ENCODE measurements at regions not wholly inside any gene's neighbourhood (a gene's known extent, or its start where the extent isn't known, plus 50 kb on each side); places are given as distances from the start of the nearest gene placed in this dataset.

DNA sequence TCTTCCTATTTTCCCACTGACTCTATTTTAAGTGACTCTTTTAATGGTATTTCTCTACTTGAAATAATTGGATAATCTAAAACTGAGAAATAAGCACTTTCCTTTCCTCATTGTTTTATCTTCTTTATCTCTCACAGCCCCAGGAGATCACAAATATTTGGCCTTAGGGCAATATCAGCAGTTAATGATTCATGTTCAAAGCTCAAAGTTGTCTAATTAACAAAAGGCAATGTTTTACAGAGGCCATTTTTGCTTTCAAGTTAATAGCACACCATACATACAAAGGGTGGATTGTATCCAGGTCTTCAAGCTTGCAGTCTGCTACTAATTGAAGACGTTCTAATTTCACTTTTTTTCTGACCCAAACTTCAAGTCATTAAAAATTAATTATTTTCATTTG lies 120.1 kb downstream of the LRRN1 start:
- no peak for TF ChIP-seq POLR2A (IDR thresholded peaks at IDR 0.05; ENCODE audit: low read depth, low read length)
- TF ChIP-seq, protein P1, sequence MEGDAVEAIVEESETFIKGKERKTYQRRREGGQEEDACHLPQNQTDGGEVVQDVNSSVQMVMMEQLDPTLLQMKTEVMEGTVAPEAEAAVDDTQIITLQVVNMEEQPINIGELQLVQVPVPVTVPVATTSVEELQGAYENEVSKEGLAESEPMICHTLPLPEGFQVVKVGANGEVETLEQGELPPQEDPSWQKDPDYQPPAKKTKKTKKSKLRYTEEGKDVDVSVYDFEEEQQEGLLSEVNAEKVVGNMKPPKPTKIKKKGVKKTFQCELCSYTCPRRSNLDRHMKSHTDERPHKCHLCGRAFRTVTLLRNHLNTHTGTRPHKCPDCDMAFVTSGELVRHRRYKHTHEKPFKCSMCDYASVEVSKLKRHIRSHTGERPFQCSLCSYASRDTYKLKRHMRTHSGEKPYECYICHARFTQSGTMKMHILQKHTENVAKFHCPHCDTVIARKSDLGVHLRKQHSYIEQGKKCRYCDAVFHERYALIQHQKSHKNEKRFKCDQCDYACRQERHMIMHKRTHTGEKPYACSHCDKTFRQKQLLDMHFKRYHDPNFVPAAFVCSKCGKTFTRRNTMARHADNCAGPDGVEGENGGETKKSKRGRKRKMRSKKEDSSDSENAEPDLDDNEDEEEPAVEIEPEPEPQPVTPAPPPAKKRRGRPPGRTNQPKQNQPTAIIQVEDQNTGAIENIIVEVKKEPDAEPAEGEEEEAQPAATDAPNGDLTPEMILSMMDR (conservative IDR thresholded peaks at IDR 0.05; ENCODE audit: low read depth, low read length), result no peak
- no peak for TF ChIP-seq BHLHE40 (IDR thresholded peaks at IDR 0.05; ENCODE audit: low read depth, low read length)
- no peak for TF ChIP-seq RAD21 (IDR thresholded peaks at IDR 0.05; ENCODE audit: low read length)
- no peak for TF ChIP-seq RFX5 (IDR thresholded peaks at IDR 0.05; ENCODE audit: low read depth, low read length)
- TF ChIP-seq, protein P2, sequence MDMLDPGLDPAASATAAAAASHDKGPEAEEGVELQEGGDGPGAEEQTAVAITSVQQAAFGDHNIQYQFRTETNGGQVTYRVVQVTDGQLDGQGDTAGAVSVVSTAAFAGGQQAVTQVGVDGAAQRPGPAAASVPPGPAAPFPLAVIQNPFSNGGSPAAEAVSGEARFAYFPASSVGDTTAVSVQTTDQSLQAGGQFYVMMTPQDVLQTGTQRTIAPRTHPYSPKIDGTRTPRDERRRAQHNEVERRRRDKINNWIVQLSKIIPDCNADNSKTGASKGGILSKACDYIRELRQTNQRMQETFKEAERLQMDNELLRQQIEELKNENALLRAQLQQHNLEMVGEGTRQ (IDR thresholded peaks at IDR 0.05; ENCODE audit: low read depth, low read length), result no peak
- TF ChIP-seq CHD1 (IDR thresholded peaks at IDR 0.05; ENCODE audit: low read depth, low read length), result no peak
- TF ChIP-seq, protein P3, sequence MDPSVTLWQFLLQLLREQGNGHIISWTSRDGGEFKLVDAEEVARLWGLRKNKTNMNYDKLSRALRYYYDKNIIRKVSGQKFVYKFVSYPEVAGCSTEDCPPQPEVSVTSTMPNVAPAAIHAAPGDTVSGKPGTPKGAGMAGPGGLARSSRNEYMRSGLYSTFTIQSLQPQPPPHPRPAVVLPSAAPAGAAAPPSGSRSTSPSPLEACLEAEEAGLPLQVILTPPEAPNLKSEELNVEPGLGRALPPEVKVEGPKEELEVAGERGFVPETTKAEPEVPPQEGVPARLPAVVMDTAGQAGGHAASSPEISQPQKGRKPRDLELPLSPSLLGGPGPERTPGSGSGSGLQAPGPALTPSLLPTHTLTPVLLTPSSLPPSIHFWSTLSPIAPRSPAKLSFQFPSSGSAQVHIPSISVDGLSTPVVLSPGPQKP (IDR thresholded peaks at IDR 0.05; ENCODE audit: borderline replicate concordance, low read depth, low read length), result no peak
- TF ChIP-seq NFE2L2 (IDR thresholded peaks at IDR 0.05; ENCODE audit: low read depth, low read length), result no peak
- no peak for TF ChIP-seq SMC3 (IDR thresholded peaks at IDR 0.05; ENCODE audit: low read depth, low read length)
- no peak for TF ChIP-seq RCOR1 (IDR thresholded peaks at IDR 0.05; ENCODE audit: insufficient replicate concordance, low read length)
- TF ChIP-seq CEBPB (IDR thresholded peaks at IDR 0.05; ENCODE audit: low read depth, low read length), result no peak

All from IMR-90 (cell line).